HG02852 (cell line): ENCODE measurements at regions not wholly inside any gene's neighbourhood (a gene's known extent, or its start where the extent isn't known, plus 50 kb on each side); places are given as distances from the start of the nearest gene placed in this dataset.

Experiments
- ATAC-seq: cut with Tn5 transposase; IDR thresholded peaks from one replicate; pipeline ENCODE4 v1.9.1; 2021; ENCODE audit warnings: mild to moderate bottlenecking, moderate library complexity; ENCODE audit not compliant: unreplicated experiment

DNA sequence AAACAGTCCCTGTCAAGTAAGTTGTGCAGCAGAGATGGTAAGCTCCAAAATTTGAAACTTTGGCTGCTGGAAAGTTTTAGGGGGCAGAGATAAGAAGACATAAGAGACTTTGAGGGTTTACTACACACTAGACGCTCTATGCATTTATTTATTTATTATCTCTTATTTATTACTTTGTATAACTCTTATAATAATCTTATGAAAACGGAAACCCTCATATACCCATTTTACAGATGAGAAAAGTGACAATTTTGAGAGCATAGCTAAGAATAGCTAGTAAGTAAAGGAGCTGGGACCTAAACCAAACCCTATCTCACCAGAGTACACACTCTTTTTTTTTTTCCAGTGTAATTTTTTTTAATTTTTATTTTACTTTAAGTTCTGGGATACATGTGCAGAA, 112.8 kb upstream of the PKDCC start:
- ATAC-seq, result no peak

DNA sequence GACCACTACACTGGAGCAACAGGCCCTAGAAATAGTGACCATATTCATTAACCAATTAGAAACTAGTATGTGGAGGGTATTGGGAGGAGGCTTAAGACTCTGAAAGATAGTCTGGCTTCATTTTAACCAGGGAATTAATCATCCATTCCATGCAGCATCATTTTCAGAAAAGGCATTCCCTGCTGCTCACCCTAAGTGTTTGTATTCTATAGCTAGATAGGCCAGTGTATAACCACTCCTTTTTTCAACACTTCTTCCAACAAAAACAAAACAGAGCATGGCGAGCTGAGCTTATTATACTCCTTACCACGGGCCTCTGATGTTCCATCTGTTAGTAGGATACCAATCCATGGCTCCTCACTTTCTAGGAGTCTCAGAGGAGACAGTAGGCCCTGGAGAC, 112.0 kb upstream of the PKDCC start:
- ATAC-seq, result no peak

GRCh38 chr2:41936771-41937463, 110.9 kb upstream of the PKDCC start:
- ATAC-seq, result no peak

DNA sequence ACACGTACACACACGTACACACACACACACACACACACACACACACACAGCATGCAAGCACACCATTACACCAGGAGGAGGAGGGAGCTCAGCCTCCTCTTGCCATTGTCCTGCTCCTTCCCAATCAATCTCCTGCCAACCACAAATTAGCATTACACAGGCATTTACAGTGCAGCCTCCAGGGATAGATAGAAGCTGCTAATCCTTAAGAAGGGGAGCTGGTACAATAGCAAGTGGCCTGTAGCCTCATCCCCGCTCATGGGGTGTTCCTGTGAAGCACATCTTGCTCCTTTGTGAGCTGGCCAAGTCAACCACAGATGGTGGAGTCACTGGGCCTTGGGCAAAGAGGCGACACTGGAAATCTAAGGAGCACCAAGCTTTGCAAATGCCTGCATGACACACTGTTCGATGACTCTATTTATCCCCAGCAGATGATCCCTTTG, 110.3 kb upstream of the PKDCC start:
- ATAC-seq, result no peak

- ATAC-seq, result no peak
These were observed 109.7 kb upstream of the PKDCC start for GRCh38 chr2:41937921-41938708.

- no peak for ATAC-seq
These were observed 107.6 kb upstream of the PKDCC start for GRCh38 chr2:41940060-41940744.

- no peak for ATAC-seq
These were observed 107.1 kb upstream of the PKDCC start for GRCh38 chr2:41940745-41941063.

DNA sequence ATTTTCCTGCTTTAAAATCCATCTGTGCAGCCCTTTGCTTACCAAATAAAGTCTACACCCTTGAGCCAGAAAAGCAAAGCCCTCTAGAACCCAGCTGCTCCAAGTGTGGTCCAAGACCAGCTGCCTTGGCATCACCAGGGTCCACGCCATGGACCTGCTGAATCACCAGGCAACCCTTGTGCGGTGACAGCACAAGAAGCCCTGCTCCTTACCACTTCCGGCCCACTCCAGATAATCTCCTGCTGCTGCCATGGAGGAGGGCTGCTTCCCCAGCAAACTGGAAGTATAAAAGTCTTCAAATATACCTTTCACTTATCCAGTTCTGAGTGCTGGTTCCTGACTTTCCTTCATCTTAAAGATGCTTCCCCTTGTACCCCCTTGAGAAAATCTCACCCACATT, 106.0 kb upstream of the PKDCC start:
- ATAC-seq, result no peak

DNA sequence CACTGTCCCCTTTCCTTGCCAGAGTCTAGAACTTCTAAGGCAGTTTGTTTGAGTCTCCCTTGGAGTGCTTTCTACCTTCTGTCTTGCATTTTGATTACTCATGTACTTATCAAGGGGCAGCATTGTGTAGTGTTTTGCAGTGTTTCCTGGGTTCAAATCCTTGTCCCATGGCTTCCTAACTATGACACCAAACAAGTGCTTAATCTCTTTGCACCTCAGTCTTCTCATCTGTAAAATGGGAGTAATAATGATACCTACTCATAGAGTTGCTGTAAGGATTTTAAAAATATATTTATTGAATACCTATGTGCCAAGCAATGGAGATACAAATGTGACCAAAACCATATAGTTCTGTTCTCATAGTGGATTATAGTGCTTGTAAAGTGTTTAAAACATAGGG, 105.5 kb upstream of the PKDCC start:
- ATAC-seq, result no peak

- ATAC-seq, result no peak
These were observed 104.7 kb upstream of the PKDCC start for GRCh38 chr2:41943159-41943558.

GRCh38 chr2:41944220-41944880, 103.5 kb upstream of the PKDCC start:
- no peak for ATAC-seq

GRCh38 chr2:41947701-41948396, 100.0 kb upstream of the PKDCC start:
- ATAC-seq, result no peak

DNA sequence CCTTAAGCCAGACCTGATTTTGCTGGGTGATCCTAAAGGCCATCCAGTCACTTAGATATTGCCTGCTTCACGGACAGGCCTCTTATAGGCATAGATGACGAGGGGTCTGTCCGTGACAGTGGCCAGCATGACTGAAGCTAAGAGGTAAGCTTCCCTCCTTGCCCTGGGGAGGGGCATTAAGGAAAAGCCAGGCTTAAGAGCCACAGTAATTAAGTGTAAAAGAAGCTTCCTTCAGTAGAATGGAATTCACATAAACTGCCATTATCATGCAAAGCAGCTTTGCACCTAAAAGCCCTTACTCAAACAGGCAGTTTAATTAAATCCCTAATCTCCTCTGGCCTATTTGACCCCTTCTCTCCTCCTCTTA, 99.4 kb upstream of the PKDCC start:
- ATAC-seq, result no peak

GRCh38 chr2:41949091-41949882, 98.5 kb upstream of the PKDCC start:
- ATAC-seq, result no peak

- ATAC-seq, result no peak
These were observed 97.7 kb upstream of the PKDCC start for GRCh38 chr2:41949883-41950665.

- ATAC-seq, result no peak
These were observed 97.2 kb upstream of the PKDCC start for GRCh38 chr2:41950666-41950960.

- no peak for ATAC-seq
These were observed 93.2 kb upstream of the PKDCC start for GRCh38 chr2:41954304-41955291.

GRCh38 chr2:41955316-41956043, 92.3 kb upstream of the PKDCC start:
- peak; percentile 40 for ATAC-seq
